HCT116 (cell line): ENCODE measurements at regions not wholly inside any gene's neighbourhood (a gene's known extent, or its start where the extent isn't known, plus 50 kb on each side); places are given as distances from the start of the nearest gene placed in this dataset.

Experiments
- ATAC-seq: fragments of 200-7000 bp; cut with Tn5 transposase; 2 replicates; pipeline ENCODE4 v1.9.1; 2020; ENCODE audit warnings: mild to moderate bottlenecking, moderate library complexity
- BruUV-seq: library from RNA; stranded (reverse); fragments of 400-500 nt; replicated peaks from 2 replicates; lab custom pipeline; 2021; lab: Mats Ljungman, UMichigan
- CTCF ChIA-PET: fragments of 300-600 bp; sonication (Branson Sonifier 250); formaldehyde crosslinking; loops from one replicate; lab custom pipeline; 2021; ENCODE audit warnings: antibody characterized with exemption; lab: Charles Lee
- POLR2A ChIA-PET: fragments of 300-600, 350-600 bp; sonication (Branson Sonifier 250); formaldehyde crosslinking; loops from one replicate; lab custom pipeline; 2021; ENCODE audit warnings: antibody characterized with exemption; lab: Charles Lee
- RAD21 ChIA-PET, 2 experiments: fragments of 300-600 bp; sonication (Branson Sonifier 250); formaldehyde crosslinking; loops; one replicate each; lab custom pipeline; 2023; ENCODE audit warnings: low total read pairs in 2 of 2; ENCODE audit not compliant: uncharacterized antibody in 2 of 2, unreplicated experiment in 2 of 2, low non-redundant PET in 1 of 2; lab: Charles Lee
- DNase-seq: peaks from one replicate; pipeline ENCODE4 v3.0.0-alpha.2; 2010; ENCODE audit warnings: low read depth, low spot score
- H2AFZ ChIP-seq: fragments of 200-600 bp; shearing (Covaris generic), sonication (generic); 2 replicates; pipeline ENCODE4 v1.6.1; 2017; ENCODE audit warnings: low read depth, mixed run types, mixed read lengths, antibody characterized with exemption, low read length; ENCODE audit not compliant: poor library complexity, severe bottlenecking
- H3K27ac ChIP-seq: 2 replicates; pipeline ENCODE4 v1.5.1; 2012; ENCODE audit warnings: low read depth, low read length
- H3K27me3 ChIP-seq: fragments of 200-600 bp; sonication (generic); 2 replicates; pipeline ENCODE4 v1.6.1; 2016; ENCODE audit warnings: mixed run types, low read length, mixed read lengths; ENCODE audit not compliant: insufficient read depth
- H3K36me3 ChIP-seq, 2 experiments: fragments of 200-500 bp in 1 of 2; fragments of 200-600 bp in 1 of 2; sonication (Bioruptor generic) in 1 of 2; sonication (generic) in 1 of 2; 2 replicates each; pipeline versions ENCODE4 v1.5.1 to v1.6.1; 2014 to 2016; ENCODE audit warnings: low read length in 2 of 2, inconsistent platforms in 1 of 2, mixed read lengths in 1 of 2, mixed run types in 1 of 2; ENCODE audit not compliant: insufficient read depth in 2 of 2, control insufficient read depth in 1 of 2
- H3K4me1 ChIP-seq, 2 experiments: fragments of 200-600 bp in 1 of 2; sonication (generic) in 1 of 2; 2 replicates each; pipeline versions ENCODE4 v1.5.1 to v1.6.1; 2012 to 2017; ENCODE audit warnings: low read length in 2 of 2, inconsistent platforms in 1 of 2, mild to moderate bottlenecking in 1 of 2, mixed read lengths in 1 of 2, mixed run types in 1 of 2, moderate library complexity in 1 of 2; ENCODE audit not compliant: insufficient read depth in 2 of 2, control insufficient read depth in 1 of 2
- H3K4me2 ChIP-seq: fragments of 200-600 bp; sonication (generic); 2 replicates; pipeline ENCODE4 v1.6.1; 2017; ENCODE audit warnings: mixed run types, low read length, mixed read lengths
- H3K4me3 ChIP-seq, 2 experiments: fragments of 200-600 bp in 1 of 2; sonication (generic) in 1 of 2; replicated peaks in 1 of 2; 2 replicates each; pipeline ENCODE4 v1.5.1; 2011 to 2016; ENCODE audit warnings: low read length in 2 of 2, control low read depth in 1 of 2, low read depth in 1 of 2, mild to moderate bottlenecking in 1 of 2, mixed read lengths in 1 of 2, mixed run types in 1 of 2
- H3K79me2 ChIP-seq: fragments of 200-600 bp; sonication (generic); 2 replicates; pipeline ENCODE4 v1.6.1; 2017; ENCODE audit warnings: mild to moderate bottlenecking, mixed run types, low read length, moderate library complexity, mixed read lengths; ENCODE audit not compliant: insufficient read depth
- H3K9ac ChIP-seq: fragments of 200-600 bp; sonication (generic); 2 replicates; pipeline ENCODE4 v1.6.1; 2016; ENCODE audit warnings: low read length, mixed read lengths
- H3K9me2 ChIP-seq: fragments of 200-600 bp; sonication (generic), shearing (Covaris generic); 2 replicates; pipeline ENCODE4 v1.6.1; 2017; ENCODE audit warnings: mixed run types, mild to moderate bottlenecking, moderate library complexity; ENCODE audit not compliant: insufficient read depth
- H3K9me3 ChIP-seq, 2 experiments: fragments of 200-500 bp in 1 of 2; fragments of 200-600 bp in 1 of 2; sonication (Bioruptor generic) in 1 of 2; sonication (generic) in 1 of 2; 2 replicates each; pipeline ENCODE4 v1.6.1; 2014 to 2017; ENCODE audit warnings: low read length in 2 of 2, mixed read lengths in 2 of 2, inconsistent platforms in 1 of 2, low read depth in 1 of 2, mild to moderate bottlenecking in 1 of 2, mixed run types in 1 of 2, moderate library complexity in 1 of 2; ENCODE audit not compliant: control insufficient read depth in 1 of 2, insufficient read depth in 1 of 2
- H4K20me1 ChIP-seq: fragments of 200-600 bp; sonication (generic), shearing (Covaris generic); 2 replicates; pipeline ENCODE4 v1.6.1; 2017; ENCODE audit warnings: mixed run types, mild to moderate bottlenecking, moderate library complexity; ENCODE audit not compliant: insufficient read depth
- CBX3 ChIP-seq: IDR thresholded peaks from 2 replicates; pipeline ENCODE4 v1.6.1; 2012; ENCODE audit warnings: low read depth
- CEBPB ChIP-seq: IDR thresholded peaks from 2 replicates; pipeline ENCODE4 v1.6.1; 2012; ENCODE audit warnings: low read depth
- EGR1 ChIP-seq: IDR thresholded peaks from 2 replicates; pipeline ENCODE4 v1.6.1; 2012; ENCODE audit warnings: low read depth
- ELF1 ChIP-seq: IDR thresholded peaks from 2 replicates; pipeline ENCODE4 v1.6.1; 2012; ENCODE audit warnings: low read depth, borderline replicate concordance
- EZH2 ChIP-seq: fragments of 200-600 bp; sonication (generic); IDR thresholded peaks from 2 replicates; pipeline ENCODE4 v1.6.1; 2017; ENCODE audit warnings: antibody characterized with exemption, mixed run types
- EZH2phosphoT487 ChIP-seq: fragments of 200-600 bp; IDR thresholded peaks from 2 replicates; pipeline ENCODE4 v1.6.1; 2018; ENCODE audit warnings: antibody characterized with exemption, borderline replicate concordance
- JUND ChIP-seq: IDR thresholded peaks from 2 replicates; pipeline ENCODE4 v1.6.1; 2012
- POLR2A ChIP-seq: IDR thresholded peaks from 2 replicates; pipeline ENCODE4 v1.7.0; 2011; ENCODE audit warnings: borderline replicate concordance; ENCODE audit not compliant: insufficient read depth, insufficient read length; ENCODE audit errors: extremely low read depth
- SIN3A ChIP-seq: IDR thresholded peaks from 2 replicates; pipeline ENCODE4 v1.6.1; 2012; ENCODE audit warnings: low read depth
- YY1 ChIP-seq: IDR thresholded peaks from 2 replicates; pipeline ENCODE4 v1.6.1; 2011; ENCODE audit warnings: low read length, low read depth, moderate library complexity, mild to moderate bottlenecking; ENCODE audit not compliant: insufficient replicate concordance; ENCODE audit errors: extremely low read depth
- ZFX ChIP-seq: fragments of 450-650 bp; IDR thresholded peaks from 2 replicates; pipeline ENCODE4 v1.6.1; 2017
- ZNF274 ChIP-seq: fragments of 200-500 bp; sonication (Bioruptor generic); IDR thresholded peaks from 2 replicates; pipeline ENCODE4 v1.6.1; 2014; ENCODE audit warnings: mild to moderate bottlenecking, low read depth, low read length, inconsistent platforms
- intact Hi-C: fragments of 100-400 bp; cut with micrococcal nuclease; formaldehyde crosslinking; loops from 2 replicates; pipeline ENCODE4 v1.10.0; 2022
- TF ChIP-seq, protein P1 (sequence below): IDR thresholded peaks from 2 replicates; pipeline ENCODE4 v1.6.1; 2011; ENCODE audit warnings: mild to moderate bottlenecking, low read length, moderate library complexity; ENCODE audit not compliant: insufficient replicate concordance; ENCODE audit errors: extremely low read depth
- TF ChIP-seq, protein P2 (sequence below): IDR thresholded peaks from 2 replicates; pipeline ENCODE4 v1.6.1; 2012
- TF ChIP-seq, protein P3 (sequence below), 3 experiments: fragments of 200-600 bp in 1 of 3; sonication (generic) in 1 of 3; IDR thresholded peaks in 2 of 3; conservative IDR thresholded peaks in 1 of 3; 2 replicates each; pipeline ENCODE4 v1.5.1; 2012 to 2017; ENCODE audit warnings: low read depth in 2 of 3, low read length in 2 of 3, antibody characterized with exemption in 1 of 3, borderline replicate concordance in 1 of 3, control low read depth in 1 of 3, mild to moderate bottlenecking in 1 of 3, mixed read lengths in 1 of 3, mixed run types in 1 of 3, moderate library complexity in 1 of 3; ENCODE audit not compliant: insufficient read depth in 1 of 3
- TF ChIP-seq, protein P4 (sequence below): IDR thresholded peaks from 2 replicates; pipeline ENCODE4 v1.6.1; 2012; ENCODE audit warnings: low read depth

DNA sequence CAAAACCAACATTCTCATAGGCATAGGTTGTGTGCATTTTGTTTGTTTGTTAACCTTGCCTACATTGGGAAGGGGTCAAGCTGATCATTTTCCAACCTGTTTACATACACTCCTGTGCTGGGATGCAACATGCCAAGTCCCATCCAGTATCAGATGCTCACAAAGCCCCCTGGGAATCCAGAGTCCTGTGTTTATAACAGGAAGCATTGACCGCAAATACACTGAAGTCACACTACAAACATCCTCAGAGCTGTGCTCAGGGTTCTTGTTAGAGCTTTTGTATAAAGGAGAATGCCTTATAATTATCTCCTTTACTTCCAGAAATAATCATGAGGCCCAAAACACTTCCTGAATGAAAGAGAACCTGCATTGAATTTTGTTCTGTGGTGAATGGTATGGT lies 488.7 kb upstream of the TCF4 start:
- Histone ChIP-seq H3K4me1 (no peaks in the 10 kb centered on the region), H3K4me3 (no peak overlapping the region), H3K27ac (no peak overlapping the region), H3K36me3 (no peaks in the 10 kb centered on the region), H2AFZ (no peak overlapping the region), H3K9me2 (no peaks in the 10 kb centered on the region), H4K20me1 (no peaks in the 10 kb centered on the region), H3K27me3 (no peaks in the 10 kb centered on the region), H3K9me3 (peaks cover 4 to 22% of the 10 kb centered on the region in 2 experiments; a peak in 3 of 4 replicates), H3K79me2 (no peaks in the 10 kb centered on the region), H3K4me2 (no peak overlapping the region), H3K9ac (no peak overlapping the region)
- no peak for TF ChIP-seq JUND
- TF ChIP-seq, protein P1, sequence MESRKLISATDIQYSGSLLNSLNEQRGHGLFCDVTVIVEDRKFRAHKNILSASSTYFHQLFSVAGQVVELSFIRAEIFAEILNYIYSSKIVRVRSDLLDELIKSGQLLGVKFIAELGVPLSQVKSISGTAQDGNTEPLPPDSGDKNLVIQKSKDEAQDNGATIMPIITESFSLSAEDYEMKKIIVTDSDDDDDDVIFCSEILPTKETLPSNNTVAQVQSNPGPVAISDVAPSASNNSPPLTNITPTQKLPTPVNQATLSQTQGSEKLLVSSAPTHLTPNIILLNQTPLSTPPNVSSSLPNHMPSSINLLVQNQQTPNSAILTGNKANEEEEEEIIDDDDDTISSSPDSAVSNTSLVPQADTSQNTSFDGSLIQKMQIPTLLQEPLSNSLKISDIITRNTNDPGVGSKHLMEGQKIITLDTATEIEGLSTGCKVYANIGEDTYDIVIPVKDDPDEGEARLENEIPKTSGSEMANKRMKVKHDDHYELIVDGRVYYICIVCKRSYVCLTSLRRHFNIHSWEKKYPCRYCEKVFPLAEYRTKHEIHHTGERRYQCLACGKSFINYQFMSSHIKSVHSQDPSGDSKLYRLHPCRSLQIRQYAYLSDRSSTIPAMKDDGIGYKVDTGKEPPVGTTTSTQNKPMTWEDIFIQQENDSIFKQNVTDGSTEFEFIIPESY = no peak
- TF ChIP-seq ELF1 = no peak
- no peak for TF ChIP-seq CBX3
- no peak for TF ChIP-seq ZNF274
- TF ChIP-seq EZH2 = no peak
- TF ChIP-seq, protein P2, sequence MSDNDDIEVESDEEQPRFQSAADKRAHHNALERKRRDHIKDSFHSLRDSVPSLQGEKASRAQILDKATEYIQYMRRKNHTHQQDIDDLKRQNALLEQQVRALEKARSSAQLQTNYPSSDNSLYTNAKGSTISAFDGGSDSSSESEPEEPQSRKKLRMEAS = no peak
- no peak for TF ChIP-seq EGR1
- no peak for TF ChIP-seq YY1
- TF ChIP-seq, protein P3, sequence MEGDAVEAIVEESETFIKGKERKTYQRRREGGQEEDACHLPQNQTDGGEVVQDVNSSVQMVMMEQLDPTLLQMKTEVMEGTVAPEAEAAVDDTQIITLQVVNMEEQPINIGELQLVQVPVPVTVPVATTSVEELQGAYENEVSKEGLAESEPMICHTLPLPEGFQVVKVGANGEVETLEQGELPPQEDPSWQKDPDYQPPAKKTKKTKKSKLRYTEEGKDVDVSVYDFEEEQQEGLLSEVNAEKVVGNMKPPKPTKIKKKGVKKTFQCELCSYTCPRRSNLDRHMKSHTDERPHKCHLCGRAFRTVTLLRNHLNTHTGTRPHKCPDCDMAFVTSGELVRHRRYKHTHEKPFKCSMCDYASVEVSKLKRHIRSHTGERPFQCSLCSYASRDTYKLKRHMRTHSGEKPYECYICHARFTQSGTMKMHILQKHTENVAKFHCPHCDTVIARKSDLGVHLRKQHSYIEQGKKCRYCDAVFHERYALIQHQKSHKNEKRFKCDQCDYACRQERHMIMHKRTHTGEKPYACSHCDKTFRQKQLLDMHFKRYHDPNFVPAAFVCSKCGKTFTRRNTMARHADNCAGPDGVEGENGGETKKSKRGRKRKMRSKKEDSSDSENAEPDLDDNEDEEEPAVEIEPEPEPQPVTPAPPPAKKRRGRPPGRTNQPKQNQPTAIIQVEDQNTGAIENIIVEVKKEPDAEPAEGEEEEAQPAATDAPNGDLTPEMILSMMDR (IDR thresholded peaks at IDR 0.05 in 2 of 3, conservative IDR thresholded peaks at IDR 0.05 in 1 of 3; ENCODE audit: borderline replicate concordance in 1 of 3, insufficient read depth in 1 of 3, low read depth in 2 of 3, low read length in 2 of 3) = no peak
- no peak for TF ChIP-seq EZH2phosphoT487
- no peak for TF ChIP-seq CEBPB
- no peak for TF ChIP-seq ZFX
- TF ChIP-seq, protein P4, sequence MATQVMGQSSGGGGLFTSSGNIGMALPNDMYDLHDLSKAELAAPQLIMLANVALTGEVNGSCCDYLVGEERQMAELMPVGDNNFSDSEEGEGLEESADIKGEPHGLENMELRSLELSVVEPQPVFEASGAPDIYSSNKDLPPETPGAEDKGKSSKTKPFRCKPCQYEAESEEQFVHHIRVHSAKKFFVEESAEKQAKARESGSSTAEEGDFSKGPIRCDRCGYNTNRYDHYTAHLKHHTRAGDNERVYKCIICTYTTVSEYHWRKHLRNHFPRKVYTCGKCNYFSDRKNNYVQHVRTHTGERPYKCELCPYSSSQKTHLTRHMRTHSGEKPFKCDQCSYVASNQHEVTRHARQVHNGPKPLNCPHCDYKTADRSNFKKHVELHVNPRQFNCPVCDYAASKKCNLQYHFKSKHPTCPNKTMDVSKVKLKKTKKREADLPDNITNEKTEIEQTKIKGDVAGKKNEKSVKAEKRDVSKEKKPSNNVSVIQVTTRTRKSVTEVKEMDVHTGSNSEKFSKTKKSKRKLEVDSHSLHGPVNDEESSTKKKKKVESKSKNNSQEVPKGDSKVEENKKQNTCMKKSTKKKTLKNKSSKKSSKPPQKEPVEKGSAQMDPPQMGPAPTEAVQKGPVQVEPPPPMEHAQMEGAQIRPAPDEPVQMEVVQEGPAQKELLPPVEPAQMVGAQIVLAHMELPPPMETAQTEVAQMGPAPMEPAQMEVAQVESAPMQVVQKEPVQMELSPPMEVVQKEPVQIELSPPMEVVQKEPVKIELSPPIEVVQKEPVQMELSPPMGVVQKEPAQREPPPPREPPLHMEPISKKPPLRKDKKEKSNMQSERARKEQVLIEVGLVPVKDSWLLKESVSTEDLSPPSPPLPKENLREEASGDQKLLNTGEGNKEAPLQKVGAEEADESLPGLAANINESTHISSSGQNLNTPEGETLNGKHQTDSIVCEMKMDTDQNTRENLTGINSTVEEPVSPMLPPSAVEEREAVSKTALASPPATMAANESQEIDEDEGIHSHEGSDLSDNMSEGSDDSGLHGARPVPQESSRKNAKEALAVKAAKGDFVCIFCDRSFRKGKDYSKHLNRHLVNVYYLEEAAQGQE = no peak
- TF ChIP-seq SIN3A = no peak
- TF ChIP-seq POLR2A = no peak
- ATAC-seq (no peak), DNase-seq (no peak)
- POLR2A ChIA-PET = no interaction called here
- CTCF ChIA-PET = no interaction called here
- no TSS peak for BruUV-seq
- intact Hi-C loops = no loop called here
- RAD21 ChIA-PET = no interaction called here
